H1 (cell line): ENCODE measurements at regions not wholly inside any gene's neighbourhood (a gene's known extent, or its start where the extent isn't known, plus 50 kb on each side); places are given as distances from the start of the nearest gene placed in this dataset.

Experiments
- CTCF ChIA-PET: fragments of 300-600 bp; sonication (Branson Sonifier 250); formaldehyde crosslinking; loops from one replicate; lab custom pipeline; 2021; ENCODE audit not compliant: partially characterized antibody; lab: Charles Lee
- POLR2A ChIA-PET: fragments of 300-600 bp; sonication (Branson Sonifier 250); formaldehyde crosslinking; loops from one replicate; lab custom pipeline; 2021; ENCODE audit warnings: inconsistent platforms; ENCODE audit not compliant: partially characterized antibody; lab: Charles Lee
- DNase-seq, 2 experiments: peaks; one replicate each; pipeline versions ENCODE4 v3.0.0 to v3.0.0-alpha.2; 2010 to 2022; ENCODE audit warnings: low spot score in 2 of 2, low read depth in 1 of 2, mixed read lengths in 1 of 2
- FAIRE-seq: peaks from 2 replicates; lab custom pipeline; 2011; peaks lifted over from hg19 to GRCh38; lab: Jason Lieb, UNC
- H2AFZ ChIP-seq: 2 replicates; pipeline ENCODE4 v1.8.1; 2012; ENCODE audit warnings: low read length, inconsistent platforms
- H2AK5ac ChIP-seq: 2 replicates; pipeline ENCODE4 v1.6.1; 2013; ENCODE audit warnings: low read depth, low read length
- H2BK120ac ChIP-seq: replicated peaks from 2 replicates; pipeline ENCODE3; 2013; ENCODE audit warnings: low read depth, low read length, inconsistent platforms
- H2BK12ac ChIP-seq: 2 replicates; pipeline ENCODE4 v1.6.1; 2013; ENCODE audit warnings: low read depth, low read length
- H2BK15ac ChIP-seq: 2 replicates; pipeline ENCODE4 v1.6.1; 2013; ENCODE audit warnings: low read length
- H2BK20ac ChIP-seq: 2 replicates; pipeline ENCODE4 v1.6.1; 2013; ENCODE audit warnings: low read length
- H2BK5ac ChIP-seq: 2 replicates; pipeline ENCODE4 v1.6.1; 2013; ENCODE audit warnings: low read depth, low read length
- H3K14ac ChIP-seq: 2 replicates; pipeline ENCODE4 v1.6.1; 2013; ENCODE audit warnings: inconsistent platforms; ENCODE audit not compliant: insufficient read length
- H3K18ac ChIP-seq: 2 replicates; pipeline ENCODE4 v1.6.1; 2013; ENCODE audit warnings: low read length; ENCODE audit errors: extremely low read depth
- H3K23ac ChIP-seq: 2 replicates; pipeline ENCODE4 v1.6.1; 2013; ENCODE audit warnings: inconsistent platforms; ENCODE audit not compliant: insufficient read length
- H3K23me2 ChIP-seq: 2 replicates; pipeline ENCODE4 v1.6.1; 2013; ENCODE audit warnings: low read depth, low read length
- H3K27ac ChIP-seq: 2 replicates; pipeline ENCODE4 v1.6.1; 2011; ENCODE audit warnings: low read depth, low read length, inconsistent platforms
- H3K27me3 ChIP-seq, 4 experiments: replicated peaks in 1 of 4; 1 replicate in 1 of 4; 2 replicates in 3 of 4; pipeline versions ENCODE4 v1.6.1 to v1.8.1; 2011 to 2013; ENCODE audit warnings: low read length in 3 of 4, mild to moderate bottlenecking in 3 of 4, inconsistent platforms in 2 of 4, mixed read lengths in 2 of 4, moderate library complexity in 1 of 4; ENCODE audit not compliant: control insufficient read depth in 3 of 4, insufficient read depth in 3 of 4; ENCODE audit errors: extremely low read depth in 1 of 4
- H3K36me3 ChIP-seq, 4 experiments: 2 replicates each; pipeline versions ENCODE4 v1.6.1 to v1.8.1; 2011 to 2013; ENCODE audit warnings: mild to moderate bottlenecking in 4 of 4, low read length in 3 of 4, moderate library complexity in 2 of 4, control low read depth in 1 of 4, inconsistent platforms in 1 of 4; ENCODE audit not compliant: insufficient read depth in 4 of 4, control insufficient read depth in 2 of 4
- H3K4ac ChIP-seq: replicated peaks from 2 replicates; pipeline ENCODE3; 2013; ENCODE audit warnings: low read length, low read depth, mixed read lengths, inconsistent platforms; ENCODE audit not compliant: insufficient read length
- H3K4me1 ChIP-seq, 4 experiments: replicated peaks in 1 of 4; 1 replicate in 1 of 4; 2 replicates in 3 of 4; pipeline versions ENCODE4 v1.6.1 to v1.8.1; 2011 to 2013; ENCODE audit warnings: low read length in 3 of 4, inconsistent platforms in 2 of 4, mixed read lengths in 1 of 4; ENCODE audit not compliant: insufficient read depth in 4 of 4, control insufficient read depth in 3 of 4
- H3K4me2 ChIP-seq, 2 experiments: 2 replicates each; pipeline versions ENCODE4 v1.6.1 to v1.8.1; 2011 to 2013; ENCODE audit warnings: low read depth in 2 of 2, low read length in 2 of 2, control low read depth in 1 of 2, inconsistent platforms in 1 of 2, mild to moderate bottlenecking in 1 of 2; ENCODE audit not compliant: insufficient read depth in 1 of 2
- H3K4me3 ChIP-seq, 4 experiments: fragments of 200-600, 300-600 bp in 1 of 4; sonication (generic), shearing (Covaris generic), sonication (Bioruptor Twin) in 1 of 4; 2 replicates each; pipeline versions ENCODE4 v1.5.1 to v1.8.1; 2011 to 2016; ENCODE audit warnings: low read length in 4 of 4, low read depth in 3 of 4, control low read depth in 2 of 4, inconsistent platforms in 2 of 4, mild to moderate bottlenecking in 2 of 4, mixed read lengths in 1 of 4, moderate library complexity in 1 of 4; ENCODE audit not compliant: insufficient read depth in 2 of 4; ENCODE audit errors: extremely low read depth in 1 of 4
- H3K56ac ChIP-seq: replicated peaks from 2 replicates; pipeline ENCODE3; 2013; ENCODE audit warnings: low read depth, mild to moderate bottlenecking, mixed read lengths, low read length, inconsistent platforms; ENCODE audit not compliant: insufficient read length
- H3K79me1 ChIP-seq: 2 replicates; pipeline ENCODE4 v1.6.1; 2013; ENCODE audit warnings: low read depth, low read length, control low read depth
- H3K79me2 ChIP-seq, 2 experiments: 2 replicates each; pipeline versions ENCODE4 v1.6.1 to v1.8.1; 2012 to 2013; ENCODE audit warnings: low read length in 2 of 2, mild to moderate bottlenecking in 2 of 2, inconsistent platforms in 1 of 2; ENCODE audit not compliant: insufficient read depth in 2 of 2, control insufficient read depth in 1 of 2
- H3K9ac ChIP-seq, 4 experiments: replicated peaks in 1 of 4; 1 replicate in 1 of 4; 2 replicates in 3 of 4; pipeline versions ENCODE4 v1.6.1 to v1.8.1; 2011 to 2013; ENCODE audit warnings: low read depth in 3 of 4, low read length in 3 of 4, control low read depth in 2 of 4, mild to moderate bottlenecking in 2 of 4, moderate library complexity in 2 of 4, inconsistent platforms in 1 of 4; ENCODE audit errors: extremely low read depth in 1 of 4
- H3K9me3 ChIP-seq, 2 experiments: 2 replicates each; pipeline versions ENCODE4 v1.6.1 to v1.8.1; 2012 to 2013; ENCODE audit warnings: mild to moderate bottlenecking in 2 of 2, moderate library complexity in 2 of 2, control low read depth in 1 of 2, inconsistent platforms in 1 of 2, low read depth in 1 of 2, low read length in 1 of 2, mixed read lengths in 1 of 2; ENCODE audit not compliant: insufficient read depth in 2 of 2
- H4K20me1 ChIP-seq, 2 experiments: replicated peaks in 1 of 2; 2 replicates each; pipeline versions ENCODE3 to v1.8.1; 2011 to 2013; ENCODE audit warnings: inconsistent platforms in 2 of 2, low read length in 2 of 2, mild to moderate bottlenecking in 1 of 2; ENCODE audit not compliant: insufficient read depth in 2 of 2, control insufficient read depth in 1 of 2
- H4K5ac ChIP-seq: 2 replicates; pipeline ENCODE4 v1.6.1; 2013; ENCODE audit warnings: low read length, low read depth, mixed read lengths, inconsistent platforms; ENCODE audit not compliant: insufficient read length
- H4K8ac ChIP-seq: 2 replicates; pipeline ENCODE4 v1.8.0; 2013; ENCODE audit warnings: mild to moderate bottlenecking, moderate library complexity, low read length, inconsistent platforms; ENCODE audit not compliant: insufficient read depth; ENCODE audit errors: extremely low read depth
- H4K91ac ChIP-seq: replicated peaks from 2 replicates; pipeline ENCODE3; 2013; ENCODE audit warnings: low read length, mixed read lengths, inconsistent platforms; ENCODE audit not compliant: insufficient read length
- KDM4A ChIP-seq: IDR thresholded peaks from one replicate; pipeline ENCODE4 v1.7.1; 2012; ENCODE audit warnings: low read depth, mild to moderate bottlenecking, moderate library complexity, low read length, inconsistent platforms; ENCODE audit not compliant: severe bottlenecking
- RAD21 ChIP-seq, 2 experiments: IDR thresholded peaks in 1 of 2; conservative IDR thresholded peaks in 1 of 2; 2 replicates each; pipeline ENCODE4 v1.6.1; 2011; ENCODE audit warnings: low read depth in 2 of 2, low read length in 2 of 2, improper control_type of control experiment in 1 of 2, inconsistent platforms in 1 of 2, mild to moderate bottlenecking in 1 of 2, moderate library complexity in 1 of 2
- TEAD4 ChIP-seq: IDR thresholded peaks from 2 replicates; pipeline ENCODE4 v1.6.1; 2012; ENCODE audit warnings: low read depth, low read length, inconsistent platforms, mixed read lengths
- YY1 ChIP-seq: IDR thresholded peaks from 2 replicates; pipeline ENCODE4 v1.6.1; 2011; ENCODE audit warnings: low read depth, mild to moderate bottlenecking, low read length
- WGBS, 2 experiments: shearing (Covaris generic) in 1 of 2; methylation state at CpG; one replicate each; pipeline versions ENCODE4 v1.1.6 to v1.1.7; 2013 to 2015; ENCODE audit warnings: low lambda C conversion rate in 2 of 2, mixed read lengths in 2 of 2, inconsistent platforms in 1 of 2, low coverage in 1 of 2, missing lambda C conversion rate in 1 of 2; ENCODE audit not compliant: insufficient replicate concordance in 2 of 2, insufficient coverage in 1 of 2, insufficient read length in 1 of 2; ENCODE audit errors: extremely low coverage in 1 of 2, missing lambda C conversion rate in 1 of 2; 5-methylcytosine and 5-hydroxymethylcytosine counted together

- Histone ChIP-seq H3K79me2 (no peaks in the 10 kb centered on the region), H3K4ac (no peak overlapping the region), H3K27ac (no peak overlapping the region), H2BK5ac (no peak overlapping the region), H2BK120ac (no peak overlapping the region), H2BK15ac (no peak overlapping the region), H2BK12ac (no peak overlapping the region), H3K36me3 (no peaks in the 10 kb centered on the region), H3K23ac (no peak overlapping the region), H2AFZ (no peak overlapping the region), H3K56ac (no peak overlapping the region), H3K79me1 (no peaks in the 10 kb centered on the region), H3K9ac (no peak overlapping the region), H4K8ac (no peak overlapping the region), H4K20me1 (no peaks in the 10 kb centered on the region), H3K4me3 (no peak overlapping the region), H3K18ac (no peak overlapping the region), H2AK5ac (no peak overlapping the region), H3K27me3 (no peaks in the 10 kb centered on the region), H3K23me2 (no peaks in the 10 kb centered on the region; the same call in 1 of the 2 replicates), H3K4me2 (no peak overlapping the region), H2BK20ac (no peak overlapping the region), H4K91ac (no peak overlapping the region), H3K9me3 (no peaks in the 10 kb centered on the region), H4K5ac (no peak overlapping the region), H3K4me1 (no peaks in the 10 kb centered on the region), H3K14ac (no peak overlapping the region)
- ChIA-PET POLR2A (no interaction called here), CTCF (interaction anchor here (0.7 to 1.2 kb wide), 3 partner anchors 10 to 190 kb away, joined by 4 read pairs; no protein-coding TSS in a partner anchor)
- FAIRE-seq (no peak), DNase-seq (no peak)
- TF ChIP-seq TEAD4: 0 out of 2 replicates have a peak, but pooled peaks have one; percentile 23
- TF ChIP-seq YY1: no peak
- TF ChIP-seq KDM4A: no peak
- peak in 1 of 2 experiments; percentile 17; a peak in 1 of 4 replicates for TF ChIP-seq RAD21 (IDR thresholded peaks at IDR 0.05 in 1 of 2, conservative IDR thresholded peaks at IDR 0.05 in 1 of 2; ENCODE audit: low read depth in 2 of 2, low read length in 2 of 2)
- 79% methylated on average over 2 of the region's 2 CpGs; no CpG with 5 or more reads in 1 of the 2 experiments for WGBS, 2 experiments
Measured at GRCh38 chr7:118045629-118046028, 138.3 kb upstream of the LSM8 start.
